NCI-H187 treated with DMSO at 0.1 percent for 48 hours (cell line): ENCODE measurements at regions not wholly inside any gene's neighbourhood (a gene's known extent, or its start where the extent isn't known, plus 50 kb on each side); places are given as distances from the start of the nearest gene placed in this dataset.

ENCODE experiments used
- DNase-seq: peaks from one replicate; lab custom pipeline; 2025; lab: John Stamatoyannopoulos, UW

GRCh38 chr3:20811631-20812030 lies 625.6 kb upstream of the SGO1 start:
- DNase-seq, result no peak

- no peak for DNase-seq
Observed at GRCh38 chr3:20811006-20811405, 625.0 kb upstream of the SGO1 start.

GRCh38 chr3:20810555-20810954 lies 624.5 kb upstream of the SGO1 start:
- no peak for DNase-seq

- no peak for DNase-seq
Observed at GRCh38 chr3:20809356-20809755, 623.4 kb upstream of the SGO1 start.

- DNase-seq, result no peak
Observed at GRCh38 chr3:20808864-20809263, 622.9 kb upstream of the SGO1 start.

- no peak for DNase-seq
Observed at GRCh38 chr3:20798666-20799065, 612.7 kb upstream of the SGO1 start.

GRCh38 chr3:20787005-20787404 lies 601.0 kb upstream of the SGO1 start:
- no peak for DNase-seq

- DNase-seq, result no peak
Observed at GRCh38 chr3:20776692-20777091, 590.7 kb upstream of the SGO1 start.

- no peak for DNase-seq
Observed at GRCh38 chr3:20776286-20776685, 590.3 kb upstream of the SGO1 start.

- no peak for DNase-seq
Observed at GRCh38 chr3:20773320-20773984, 587.4 kb upstream of the SGO1 start.

- no peak for DNase-seq
Observed at GRCh38 chr3:20772869-20773268, 586.9 kb upstream of the SGO1 start.

GRCh38 chr3:20769430-20769829 lies 583.4 kb upstream of the SGO1 start:
- no peak for DNase-seq

- no peak for DNase-seq
Observed at GRCh38 chr3:20760981-20761380, 575.0 kb upstream of the SGO1 start.

- no peak for DNase-seq
Observed at GRCh38 chr3:20752416-20752815, 566.4 kb upstream of the SGO1 start.

- no peak for DNase-seq
Observed at GRCh38 chr3:20751296-20751695, 565.3 kb upstream of the SGO1 start.

- DNase-seq, result no peak
Observed at GRCh38 chr3:20747741-20748140, 561.7 kb upstream of the SGO1 start.

- DNase-seq, result no peak
Observed at GRCh38 chr3:20743553-20744321, 557.7 kb upstream of the SGO1 start.

GRCh38 chr3:20742903-20743552 lies 557.0 kb upstream of the SGO1 start:
- DNase-seq, result no peak

GRCh38 chr3:20741381-20741780 lies 555.4 kb upstream of the SGO1 start:
- DNase-seq, result no peak

GRCh38 chr3:20739814-20740213 lies 553.8 kb upstream of the SGO1 start:
- no peak for DNase-seq

- no peak for DNase-seq
Observed at GRCh38 chr3:20736287-20736852, 550.4 kb upstream of the SGO1 start.

- DNase-seq, result no peak
Observed at GRCh38 chr3:20729185-20729584, 543.2 kb upstream of the SGO1 start.

- DNase-seq, result no peak
Observed at GRCh38 chr3:20726786-20727185, 540.8 kb upstream of the SGO1 start.
